ENCODE measurements at regions not wholly inside any gene's neighbourhood (a gene's known extent, or its start where the extent isn't known, plus 50 kb on each side); places are given as distances from the start of the nearest gene placed in this dataset.

DNA sequence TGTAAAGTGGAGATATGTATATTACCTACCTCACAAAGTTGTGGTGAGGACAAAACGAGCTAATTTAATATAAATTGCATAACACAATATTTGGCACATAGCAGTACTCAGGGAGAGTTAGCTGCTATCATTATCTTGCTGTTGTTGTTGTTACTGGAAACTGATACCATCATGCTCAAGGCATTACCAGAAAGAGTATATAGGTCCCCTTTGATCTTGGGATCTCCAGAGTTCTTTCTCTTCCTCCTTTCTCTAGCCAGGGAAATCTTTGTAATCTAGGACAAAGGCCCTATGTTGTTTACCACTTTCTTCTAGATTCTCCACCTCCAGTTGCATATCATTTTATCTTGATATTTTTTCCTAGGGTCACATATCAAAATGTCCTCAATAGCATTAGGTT, 114.8 kb upstream of the RASA1 start:
- TF ChIP-seq, protein P1, sequence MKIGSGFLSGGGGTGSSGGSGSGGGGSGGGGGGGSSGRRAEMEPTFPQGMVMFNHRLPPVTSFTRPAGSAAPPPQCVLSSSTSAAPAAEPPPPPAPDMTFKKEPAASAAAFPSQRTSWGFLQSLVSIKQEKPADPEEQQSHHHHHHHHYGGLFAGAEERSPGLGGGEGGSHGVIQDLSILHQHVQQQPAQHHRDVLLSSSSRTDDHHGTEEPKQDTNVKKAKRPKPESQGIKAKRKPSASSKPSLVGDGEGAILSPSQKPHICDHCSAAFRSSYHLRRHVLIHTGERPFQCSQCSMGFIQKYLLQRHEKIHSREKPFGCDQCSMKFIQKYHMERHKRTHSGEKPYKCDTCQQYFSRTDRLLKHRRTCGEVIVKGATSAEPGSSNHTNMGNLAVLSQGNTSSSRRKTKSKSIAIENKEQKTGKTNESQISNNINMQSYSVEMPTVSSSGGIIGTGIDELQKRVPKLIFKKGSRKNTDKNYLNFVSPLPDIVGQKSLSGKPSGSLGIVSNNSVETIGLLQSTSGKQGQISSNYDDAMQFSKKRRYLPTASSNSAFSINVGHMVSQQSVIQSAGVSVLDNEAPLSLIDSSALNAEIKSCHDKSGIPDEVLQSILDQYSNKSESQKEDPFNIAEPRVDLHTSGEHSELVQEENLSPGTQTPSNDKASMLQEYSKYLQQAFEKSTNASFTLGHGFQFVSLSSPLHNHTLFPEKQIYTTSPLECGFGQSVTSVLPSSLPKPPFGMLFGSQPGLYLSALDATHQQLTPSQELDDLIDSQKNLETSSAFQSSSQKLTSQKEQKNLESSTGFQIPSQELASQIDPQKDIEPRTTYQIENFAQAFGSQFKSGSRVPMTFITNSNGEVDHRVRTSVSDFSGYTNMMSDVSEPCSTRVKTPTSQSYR (CRISPR knock-in tag; IDR thresholded peaks at IDR 0.05), result no peak
- TF ChIP-seq MXD4 (CRISPR knock-in tag; IDR thresholded peaks at IDR 0.05; ENCODE audit: borderline replicate concordance) (no peak), ESRRA (CRISPR knock-in tag; IDR thresholded peaks at IDR 0.05; ENCODE audit: borderline replicate concordance) (no peak), EMX1 (CRISPR knock-in tag; IDR thresholded peaks at IDR 0.05) (no peak), NR1H2 (CRISPR knock-in tag; IDR thresholded peaks at IDR 0.05) (no peak), SOX15 (CRISPR knock-in tag; IDR thresholded peaks at IDR 0.05) (no peak), ZNF232 (CRISPR knock-in tag; IDR thresholded peaks at IDR 0.05) (no peak)
- TF ChIP-seq, protein P2, sequence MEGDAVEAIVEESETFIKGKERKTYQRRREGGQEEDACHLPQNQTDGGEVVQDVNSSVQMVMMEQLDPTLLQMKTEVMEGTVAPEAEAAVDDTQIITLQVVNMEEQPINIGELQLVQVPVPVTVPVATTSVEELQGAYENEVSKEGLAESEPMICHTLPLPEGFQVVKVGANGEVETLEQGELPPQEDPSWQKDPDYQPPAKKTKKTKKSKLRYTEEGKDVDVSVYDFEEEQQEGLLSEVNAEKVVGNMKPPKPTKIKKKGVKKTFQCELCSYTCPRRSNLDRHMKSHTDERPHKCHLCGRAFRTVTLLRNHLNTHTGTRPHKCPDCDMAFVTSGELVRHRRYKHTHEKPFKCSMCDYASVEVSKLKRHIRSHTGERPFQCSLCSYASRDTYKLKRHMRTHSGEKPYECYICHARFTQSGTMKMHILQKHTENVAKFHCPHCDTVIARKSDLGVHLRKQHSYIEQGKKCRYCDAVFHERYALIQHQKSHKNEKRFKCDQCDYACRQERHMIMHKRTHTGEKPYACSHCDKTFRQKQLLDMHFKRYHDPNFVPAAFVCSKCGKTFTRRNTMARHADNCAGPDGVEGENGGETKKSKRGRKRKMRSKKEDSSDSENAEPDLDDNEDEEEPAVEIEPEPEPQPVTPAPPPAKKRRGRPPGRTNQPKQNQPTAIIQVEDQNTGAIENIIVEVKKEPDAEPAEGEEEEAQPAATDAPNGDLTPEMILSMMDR (IDR thresholded peaks at IDR 0.05), result no peak
- TF ChIP-seq, protein P3, sequence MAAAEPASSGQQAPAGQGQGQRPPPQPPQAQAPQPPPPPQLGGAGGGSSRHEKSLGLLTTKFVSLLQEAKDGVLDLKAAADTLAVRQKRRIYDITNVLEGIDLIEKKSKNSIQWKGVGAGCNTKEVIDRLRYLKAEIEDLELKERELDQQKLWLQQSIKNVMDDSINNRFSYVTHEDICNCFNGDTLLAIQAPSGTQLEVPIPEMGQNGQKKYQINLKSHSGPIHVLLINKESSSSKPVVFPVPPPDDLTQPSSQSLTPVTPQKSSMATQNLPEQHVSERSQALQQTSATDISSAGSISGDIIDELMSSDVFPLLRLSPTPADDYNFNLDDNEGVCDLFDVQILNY (CRISPR knock-in tag; IDR thresholded peaks at IDR 0.05), result no peak
- TF ChIP-seq, protein P4, sequence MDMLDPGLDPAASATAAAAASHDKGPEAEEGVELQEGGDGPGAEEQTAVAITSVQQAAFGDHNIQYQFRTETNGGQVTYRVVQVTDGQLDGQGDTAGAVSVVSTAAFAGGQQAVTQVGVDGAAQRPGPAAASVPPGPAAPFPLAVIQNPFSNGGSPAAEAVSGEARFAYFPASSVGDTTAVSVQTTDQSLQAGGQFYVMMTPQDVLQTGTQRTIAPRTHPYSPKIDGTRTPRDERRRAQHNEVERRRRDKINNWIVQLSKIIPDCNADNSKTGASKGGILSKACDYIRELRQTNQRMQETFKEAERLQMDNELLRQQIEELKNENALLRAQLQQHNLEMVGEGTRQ (CRISPR knock-in tag; IDR thresholded peaks at IDR 0.05), result no peak
- TF ChIP-seq, protein P5, sequence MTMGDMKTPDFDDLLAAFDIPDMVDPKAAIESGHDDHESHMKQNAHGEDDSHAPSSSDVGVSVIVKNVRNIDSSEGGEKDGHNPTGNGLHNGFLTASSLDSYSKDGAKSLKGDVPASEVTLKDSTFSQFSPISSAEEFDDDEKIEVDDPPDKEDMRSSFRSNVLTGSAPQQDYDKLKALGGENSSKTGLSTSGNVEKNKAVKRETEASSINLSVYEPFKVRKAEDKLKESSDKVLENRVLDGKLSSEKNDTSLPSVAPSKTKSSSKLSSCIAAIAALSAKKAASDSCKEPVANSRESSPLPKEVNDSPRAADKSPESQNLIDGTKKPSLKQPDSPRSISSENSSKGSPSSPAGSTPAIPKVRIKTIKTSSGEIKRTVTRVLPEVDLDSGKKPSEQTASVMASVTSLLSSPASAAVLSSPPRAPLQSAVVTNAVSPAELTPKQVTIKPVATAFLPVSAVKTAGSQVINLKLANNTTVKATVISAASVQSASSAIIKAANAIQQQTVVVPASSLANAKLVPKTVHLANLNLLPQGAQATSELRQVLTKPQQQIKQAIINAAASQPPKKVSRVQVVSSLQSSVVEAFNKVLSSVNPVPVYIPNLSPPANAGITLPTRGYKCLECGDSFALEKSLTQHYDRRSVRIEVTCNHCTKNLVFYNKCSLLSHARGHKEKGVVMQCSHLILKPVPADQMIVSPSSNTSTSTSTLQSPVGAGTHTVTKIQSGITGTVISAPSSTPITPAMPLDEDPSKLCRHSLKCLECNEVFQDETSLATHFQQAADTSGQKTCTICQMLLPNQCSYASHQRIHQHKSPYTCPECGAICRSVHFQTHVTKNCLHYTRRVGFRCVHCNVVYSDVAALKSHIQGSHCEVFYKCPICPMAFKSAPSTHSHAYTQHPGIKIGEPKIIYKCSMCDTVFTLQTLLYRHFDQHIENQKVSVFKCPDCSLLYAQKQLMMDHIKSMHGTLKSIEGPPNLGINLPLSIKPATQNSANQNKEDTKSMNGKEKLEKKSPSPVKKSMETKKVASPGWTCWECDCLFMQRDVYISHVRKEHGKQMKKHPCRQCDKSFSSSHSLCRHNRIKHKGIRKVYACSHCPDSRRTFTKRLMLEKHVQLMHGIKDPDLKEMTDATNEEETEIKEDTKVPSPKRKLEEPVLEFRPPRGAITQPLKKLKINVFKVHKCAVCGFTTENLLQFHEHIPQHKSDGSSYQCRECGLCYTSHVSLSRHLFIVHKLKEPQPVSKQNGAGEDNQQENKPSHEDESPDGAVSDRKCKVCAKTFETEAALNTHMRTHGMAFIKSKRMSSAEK (CRISPR knock-in tag; IDR thresholded peaks at IDR 0.05; ENCODE audit: borderline replicate concordance), result no peak
- TF ChIP-seq, protein P6, sequence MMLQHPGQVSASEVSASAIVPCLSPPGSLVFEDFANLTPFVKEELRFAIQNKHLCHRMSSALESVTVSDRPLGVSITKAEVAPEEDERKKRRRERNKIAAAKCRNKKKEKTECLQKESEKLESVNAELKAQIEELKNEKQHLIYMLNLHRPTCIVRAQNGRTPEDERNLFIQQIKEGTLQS (CRISPR knock-in tag; conservative IDR thresholded peaks at IDR 0.05), result no peak
- TF ChIP-seq, protein P7, sequence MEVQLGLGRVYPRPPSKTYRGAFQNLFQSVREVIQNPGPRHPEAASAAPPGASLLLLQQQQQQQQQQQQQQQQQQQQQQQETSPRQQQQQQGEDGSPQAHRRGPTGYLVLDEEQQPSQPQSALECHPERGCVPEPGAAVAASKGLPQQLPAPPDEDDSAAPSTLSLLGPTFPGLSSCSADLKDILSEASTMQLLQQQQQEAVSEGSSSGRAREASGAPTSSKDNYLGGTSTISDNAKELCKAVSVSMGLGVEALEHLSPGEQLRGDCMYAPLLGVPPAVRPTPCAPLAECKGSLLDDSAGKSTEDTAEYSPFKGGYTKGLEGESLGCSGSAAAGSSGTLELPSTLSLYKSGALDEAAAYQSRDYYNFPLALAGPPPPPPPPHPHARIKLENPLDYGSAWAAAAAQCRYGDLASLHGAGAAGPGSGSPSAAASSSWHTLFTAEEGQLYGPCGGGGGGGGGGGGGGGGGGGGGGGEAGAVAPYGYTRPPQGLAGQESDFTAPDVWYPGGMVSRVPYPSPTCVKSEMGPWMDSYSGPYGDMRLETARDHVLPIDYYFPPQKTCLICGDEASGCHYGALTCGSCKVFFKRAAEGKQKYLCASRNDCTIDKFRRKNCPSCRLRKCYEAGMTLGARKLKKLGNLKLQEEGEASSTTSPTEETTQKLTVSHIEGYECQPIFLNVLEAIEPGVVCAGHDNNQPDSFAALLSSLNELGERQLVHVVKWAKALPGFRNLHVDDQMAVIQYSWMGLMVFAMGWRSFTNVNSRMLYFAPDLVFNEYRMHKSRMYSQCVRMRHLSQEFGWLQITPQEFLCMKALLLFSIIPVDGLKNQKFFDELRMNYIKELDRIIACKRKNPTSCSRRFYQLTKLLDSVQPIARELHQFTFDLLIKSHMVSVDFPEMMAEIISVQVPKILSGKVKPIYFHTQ (CRISPR knock-in tag; IDR thresholded peaks at IDR 0.05), result no peak
- TF ChIP-seq, protein P8, sequence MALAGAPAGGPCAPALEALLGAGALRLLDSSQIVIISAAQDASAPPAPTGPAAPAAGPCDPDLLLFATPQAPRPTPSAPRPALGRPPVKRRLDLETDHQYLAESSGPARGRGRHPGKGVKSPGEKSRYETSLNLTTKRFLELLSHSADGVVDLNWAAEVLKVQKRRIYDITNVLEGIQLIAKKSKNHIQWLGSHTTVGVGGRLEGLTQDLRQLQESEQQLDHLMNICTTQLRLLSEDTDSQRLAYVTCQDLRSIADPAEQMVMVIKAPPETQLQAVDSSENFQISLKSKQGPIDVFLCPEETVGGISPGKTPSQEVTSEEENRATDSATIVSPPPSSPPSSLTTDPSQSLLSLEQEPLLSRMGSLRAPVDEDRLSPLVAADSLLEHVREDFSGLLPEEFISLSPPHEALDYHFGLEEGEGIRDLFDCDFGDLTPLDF (CRISPR knock-in tag; IDR thresholded peaks at IDR 0.05), result no peak
- H3K27ac Mint-ChIP-seq, result no peak overlapping the region
- H3K9me3 Mint-ChIP-seq, result no peaks in the 10 kb centered on the region
- no peak overlapping the region for H3K4me3 Mint-ChIP-seq
- 0 out of 2 replicates have a peak, but pooled peaks cover 4% of the 10 kb centered on the region for H3K4me1 Mint-ChIP-seq
- H3K27me3 Mint-ChIP-seq (ENCODE audit: low read depth), result no peaks in the 10 kb centered on the region
- no peak for DNase-seq (ENCODE audit: low spot score)
- no peak for ATAC-seq
- ChIA-PET CTCF (interaction anchor here (1.0 kb wide), 1 partner anchor 247 kb away, joined by 4 read pairs; no protein-coding TSS in a partner anchor), POLR2A (no interaction called here)
- no peaks in the 10 kb centered on the region for H3K36me3 Mint-ChIP-seq
